H1 (cell line): ENCODE measurements at regions not wholly inside any gene's neighbourhood (a gene's known extent, or its start where the extent isn't known, plus 50 kb on each side); places are given as distances from the start of the nearest gene placed in this dataset.

Experiments used
- CTCF ChIA-PET: fragments of 300-600 bp; sonication (Branson Sonifier 250); formaldehyde crosslinking; loops from one replicate; lab custom pipeline; 2021; ENCODE audit not compliant: partially characterized antibody; lab: Charles Lee
- POLR2A ChIA-PET: fragments of 300-600 bp; sonication (Branson Sonifier 250); formaldehyde crosslinking; loops from one replicate; lab custom pipeline; 2021; ENCODE audit warnings: inconsistent platforms; ENCODE audit not compliant: partially characterized antibody; lab: Charles Lee
- DNase-seq, 2 experiments: peaks; one replicate each; pipeline versions ENCODE4 v3.0.0 to v3.0.0-alpha.2; 2010 to 2022; ENCODE audit warnings: low spot score in 2 of 2, low read depth in 1 of 2, mixed read lengths in 1 of 2
- FAIRE-seq: peaks from 2 replicates; lab custom pipeline; 2011; peaks lifted over from hg19 to GRCh38; lab: Jason Lieb, UNC
- H2AFZ ChIP-seq: 2 replicates; pipeline ENCODE4 v1.8.1; 2012; ENCODE audit warnings: low read length, inconsistent platforms
- H2AK5ac ChIP-seq: 2 replicates; pipeline ENCODE4 v1.6.1; 2013; ENCODE audit warnings: low read depth, low read length
- H2BK120ac ChIP-seq: replicated peaks from 2 replicates; pipeline ENCODE3; 2013; ENCODE audit warnings: low read depth, low read length, inconsistent platforms
- H2BK12ac ChIP-seq: 2 replicates; pipeline ENCODE4 v1.6.1; 2013; ENCODE audit warnings: low read depth, low read length
- H2BK15ac ChIP-seq: 2 replicates; pipeline ENCODE4 v1.6.1; 2013; ENCODE audit warnings: low read length
- H2BK20ac ChIP-seq: 2 replicates; pipeline ENCODE4 v1.6.1; 2013; ENCODE audit warnings: low read length
- H2BK5ac ChIP-seq: 2 replicates; pipeline ENCODE4 v1.6.1; 2013; ENCODE audit warnings: low read depth, low read length
- H3K14ac ChIP-seq: 2 replicates; pipeline ENCODE4 v1.6.1; 2013; ENCODE audit warnings: inconsistent platforms; ENCODE audit not compliant: insufficient read length
- H3K18ac ChIP-seq: 2 replicates; pipeline ENCODE4 v1.6.1; 2013; ENCODE audit warnings: low read length; ENCODE audit errors: extremely low read depth
- H3K23ac ChIP-seq: 2 replicates; pipeline ENCODE4 v1.6.1; 2013; ENCODE audit warnings: inconsistent platforms; ENCODE audit not compliant: insufficient read length
- H3K23me2 ChIP-seq: 2 replicates; pipeline ENCODE4 v1.6.1; 2013; ENCODE audit warnings: low read depth, low read length
- H3K27ac ChIP-seq: 2 replicates; pipeline ENCODE4 v1.6.1; 2011; ENCODE audit warnings: low read depth, low read length, inconsistent platforms
- H3K27me3 ChIP-seq, 4 experiments: replicated peaks in 1 of 4; 1 replicate in 1 of 4; 2 replicates in 3 of 4; pipeline versions ENCODE4 v1.6.1 to v1.8.1; 2011 to 2013; ENCODE audit warnings: low read length in 3 of 4, mild to moderate bottlenecking in 3 of 4, inconsistent platforms in 2 of 4, mixed read lengths in 2 of 4, moderate library complexity in 1 of 4; ENCODE audit not compliant: control insufficient read depth in 3 of 4, insufficient read depth in 3 of 4; ENCODE audit errors: extremely low read depth in 1 of 4
- H3K36me3 ChIP-seq, 4 experiments: 2 replicates each; pipeline versions ENCODE4 v1.6.1 to v1.8.1; 2011 to 2013; ENCODE audit warnings: mild to moderate bottlenecking in 4 of 4, low read length in 3 of 4, moderate library complexity in 2 of 4, control low read depth in 1 of 4, inconsistent platforms in 1 of 4; ENCODE audit not compliant: insufficient read depth in 4 of 4, control insufficient read depth in 2 of 4
- H3K4ac ChIP-seq: replicated peaks from 2 replicates; pipeline ENCODE3; 2013; ENCODE audit warnings: low read length, low read depth, mixed read lengths, inconsistent platforms; ENCODE audit not compliant: insufficient read length
- H3K4me1 ChIP-seq, 4 experiments: replicated peaks in 1 of 4; 1 replicate in 1 of 4; 2 replicates in 3 of 4; pipeline versions ENCODE4 v1.6.1 to v1.8.1; 2011 to 2013; ENCODE audit warnings: low read length in 3 of 4, inconsistent platforms in 2 of 4, mixed read lengths in 1 of 4; ENCODE audit not compliant: insufficient read depth in 4 of 4, control insufficient read depth in 3 of 4
- H3K4me2 ChIP-seq, 2 experiments: 2 replicates each; pipeline versions ENCODE4 v1.6.1 to v1.8.1; 2011 to 2013; ENCODE audit warnings: low read depth in 2 of 2, low read length in 2 of 2, control low read depth in 1 of 2, inconsistent platforms in 1 of 2, mild to moderate bottlenecking in 1 of 2; ENCODE audit not compliant: insufficient read depth in 1 of 2
- H3K4me3 ChIP-seq, 4 experiments: fragments of 200-600, 300-600 bp in 1 of 4; sonication (generic), shearing (Covaris generic), sonication (Bioruptor Twin) in 1 of 4; 2 replicates each; pipeline versions ENCODE4 v1.5.1 to v1.8.1; 2011 to 2016; ENCODE audit warnings: low read length in 4 of 4, low read depth in 3 of 4, control low read depth in 2 of 4, inconsistent platforms in 2 of 4, mild to moderate bottlenecking in 2 of 4, mixed read lengths in 1 of 4, moderate library complexity in 1 of 4; ENCODE audit not compliant: insufficient read depth in 2 of 4; ENCODE audit errors: extremely low read depth in 1 of 4
- H3K56ac ChIP-seq: replicated peaks from 2 replicates; pipeline ENCODE3; 2013; ENCODE audit warnings: low read depth, mild to moderate bottlenecking, mixed read lengths, low read length, inconsistent platforms; ENCODE audit not compliant: insufficient read length
- H3K79me1 ChIP-seq: 2 replicates; pipeline ENCODE4 v1.6.1; 2013; ENCODE audit warnings: low read depth, low read length, control low read depth
- H3K79me2 ChIP-seq, 2 experiments: 2 replicates each; pipeline versions ENCODE4 v1.6.1 to v1.8.1; 2012 to 2013; ENCODE audit warnings: low read length in 2 of 2, mild to moderate bottlenecking in 2 of 2, inconsistent platforms in 1 of 2; ENCODE audit not compliant: insufficient read depth in 2 of 2, control insufficient read depth in 1 of 2
- H3K9ac ChIP-seq, 4 experiments: replicated peaks in 1 of 4; 1 replicate in 1 of 4; 2 replicates in 3 of 4; pipeline versions ENCODE4 v1.6.1 to v1.8.1; 2011 to 2013; ENCODE audit warnings: low read depth in 3 of 4, low read length in 3 of 4, control low read depth in 2 of 4, mild to moderate bottlenecking in 2 of 4, moderate library complexity in 2 of 4, inconsistent platforms in 1 of 4; ENCODE audit errors: extremely low read depth in 1 of 4
- H3K9me3 ChIP-seq, 2 experiments: 2 replicates each; pipeline versions ENCODE4 v1.6.1 to v1.8.1; 2012 to 2013; ENCODE audit warnings: mild to moderate bottlenecking in 2 of 2, moderate library complexity in 2 of 2, control low read depth in 1 of 2, inconsistent platforms in 1 of 2, low read depth in 1 of 2, low read length in 1 of 2, mixed read lengths in 1 of 2; ENCODE audit not compliant: insufficient read depth in 2 of 2
- H4K20me1 ChIP-seq, 2 experiments: replicated peaks in 1 of 2; 2 replicates each; pipeline versions ENCODE3 to v1.8.1; 2011 to 2013; ENCODE audit warnings: inconsistent platforms in 2 of 2, low read length in 2 of 2, mild to moderate bottlenecking in 1 of 2; ENCODE audit not compliant: insufficient read depth in 2 of 2, control insufficient read depth in 1 of 2
- H4K5ac ChIP-seq: 2 replicates; pipeline ENCODE4 v1.6.1; 2013; ENCODE audit warnings: low read length, low read depth, mixed read lengths, inconsistent platforms; ENCODE audit not compliant: insufficient read length
- H4K8ac ChIP-seq: 2 replicates; pipeline ENCODE4 v1.8.0; 2013; ENCODE audit warnings: mild to moderate bottlenecking, moderate library complexity, low read length, inconsistent platforms; ENCODE audit not compliant: insufficient read depth; ENCODE audit errors: extremely low read depth
- H4K91ac ChIP-seq: replicated peaks from 2 replicates; pipeline ENCODE3; 2013; ENCODE audit warnings: low read length, mixed read lengths, inconsistent platforms; ENCODE audit not compliant: insufficient read length
- BCL11A ChIP-seq, 2 experiments: IDR thresholded peaks; one replicate each; pipeline ENCODE4 v1.6.1; 2011; ENCODE audit warnings: low read depth in 2 of 2, low read length in 2 of 2, mild to moderate bottlenecking in 2 of 2
- EGR1 ChIP-seq: IDR thresholded peaks from 2 replicates; pipeline ENCODE4 v1.6.1; 2011; ENCODE audit warnings: low read depth, low read length, borderline replicate concordance
- MAFK ChIP-seq: IDR thresholded peaks from 2 replicates; pipeline ENCODE4 v1.6.1; 2012; ENCODE audit warnings: low read depth, mild to moderate bottlenecking, improper control_type of control experiment, low read length
- POLR2A ChIP-seq, 2 experiments: IDR thresholded peaks; 1 replicate in 1 of 2; 2 replicates in 1 of 2; pipeline ENCODE4 v1.6.1; 2011; ENCODE audit warnings: low read depth in 2 of 2, low read length in 2 of 2, mild to moderate bottlenecking in 2 of 2; ENCODE audit errors: control extremely low read depth in 1 of 2
- POLR2AphosphoS5 ChIP-seq: IDR thresholded peaks from 2 replicates; pipeline ENCODE4 v1.6.1; 2011; ENCODE audit warnings: low read depth, low read length
- RAD21 ChIP-seq, 2 experiments: IDR thresholded peaks in 1 of 2; conservative IDR thresholded peaks in 1 of 2; 2 replicates each; pipeline ENCODE4 v1.6.1; 2011; ENCODE audit warnings: low read depth in 2 of 2, low read length in 2 of 2, improper control_type of control experiment in 1 of 2, inconsistent platforms in 1 of 2, mild to moderate bottlenecking in 1 of 2, moderate library complexity in 1 of 2
- RFX5 ChIP-seq: IDR thresholded peaks from 2 replicates; pipeline ENCODE4 v1.6.1; 2011; ENCODE audit warnings: low read depth, low read length, improper control_type of control experiment, borderline replicate concordance
- RNF2 ChIP-seq: fragments of 200-900, 300-1000 bp; sonication (generic); IDR thresholded peaks from 2 replicates; pipeline ENCODE4 v1.7.1; 2016; ENCODE audit warnings: borderline replicate concordance, low read depth, mild to moderate bottlenecking, antibody characterized with exemption, low read length; ENCODE audit not compliant: poor library complexity, severe bottlenecking; ENCODE audit errors: missing control alignments
- SP4 ChIP-seq: IDR thresholded peaks from 2 replicates; pipeline ENCODE4 v1.6.1; 2012; ENCODE audit warnings: low read length, inconsistent platforms
- SUZ12 ChIP-seq: fragments of 200-600 bp; sonication (generic); IDR thresholded peaks from 2 replicates; pipeline ENCODE4 v1.6.1; 2012; ENCODE audit warnings: mild to moderate bottlenecking, inconsistent platforms, low read length, moderate library complexity, mixed read lengths
- TAF1 ChIP-seq: IDR thresholded peaks from 2 replicates; pipeline ENCODE4 v1.6.1; 2011; ENCODE audit warnings: mild to moderate bottlenecking, low read depth, low read length
- TEAD4 ChIP-seq: IDR thresholded peaks from 2 replicates; pipeline ENCODE4 v1.6.1; 2012; ENCODE audit warnings: low read depth, low read length, inconsistent platforms, mixed read lengths
- ZNF274 ChIP-seq: IDR thresholded peaks from 2 replicates; pipeline ENCODE4 v1.7.0; 2012; ENCODE audit warnings: low read length, borderline replicate concordance; ENCODE audit errors: extremely low read depth
- WGBS, 2 experiments: shearing (Covaris generic) in 1 of 2; methylation state at CpG; one replicate each; pipeline versions ENCODE4 v1.1.6 to v1.1.7; 2013 to 2015; ENCODE audit warnings: low lambda C conversion rate in 2 of 2, mixed read lengths in 2 of 2, inconsistent platforms in 1 of 2, low coverage in 1 of 2, missing lambda C conversion rate in 1 of 2; ENCODE audit not compliant: insufficient replicate concordance in 2 of 2, insufficient coverage in 1 of 2, insufficient read length in 1 of 2; ENCODE audit errors: extremely low coverage in 1 of 2, missing lambda C conversion rate in 1 of 2; 5-methylcytosine and 5-hydroxymethylcytosine counted together
- TF ChIP-seq, protein P1 (sequence below): IDR thresholded peaks from 2 replicates; pipeline ENCODE4 v1.6.1; 2012; ENCODE audit warnings: low read length, inconsistent platforms

DNA sequence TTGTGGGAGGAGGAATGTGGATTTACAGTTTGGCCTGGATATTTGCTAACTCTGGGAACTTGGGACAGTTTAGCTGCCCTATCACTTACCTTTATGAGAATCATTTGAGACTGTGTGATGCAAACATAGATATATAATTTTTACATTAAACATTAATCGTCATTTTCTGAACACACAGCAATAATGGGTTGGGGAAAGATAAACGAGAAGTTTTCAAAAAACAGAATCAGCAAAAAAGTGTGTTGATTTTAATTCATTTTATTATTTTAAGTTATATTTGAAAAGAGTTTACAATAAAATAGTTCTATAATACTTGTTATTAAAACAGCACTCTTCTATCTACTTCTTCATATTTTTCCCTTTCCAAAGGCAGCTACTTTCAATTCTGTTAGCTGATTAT is 813.3 kb downstream of the SLC4A3 start:
- ChIA-PET CTCF (interaction anchor here (0.7 kb wide), 1 partner anchor 853 kb away, joined by 4 read pairs; no protein-coding TSS in a partner anchor), POLR2A (no interaction called here)
- H3K4ac ChIP-seq = no peak overlapping the region
- H3K4me1 ChIP-seq = peaks cover 0 to under 1% (median 0%) of the 10 kb centered on the region in 4 experiments; a peak in 1 of 7 replicates
- H3K14ac ChIP-seq = no peak overlapping the region
- H2BK120ac ChIP-seq = no peak overlapping the region
- H3K18ac ChIP-seq = no peak overlapping the region
- no peak overlapping the region for H3K4me3 ChIP-seq
- no peaks in the 10 kb centered on the region for H3K79me2 ChIP-seq
- H3K36me3 ChIP-seq = no peaks in the 10 kb centered on the region
- no peaks in the 10 kb centered on the region for H4K20me1 ChIP-seq
- no peak overlapping the region for H4K5ac ChIP-seq
- no peak overlapping the region for H2BK5ac ChIP-seq
- no peak overlapping the region for H4K91ac ChIP-seq
- H3K56ac ChIP-seq = no peak overlapping the region
- no peak overlapping the region for H4K8ac ChIP-seq
- H3K79me1 ChIP-seq = no peaks in the 10 kb centered on the region
- 96% methylated on average over 2 of the region's 2 CpGs; no CpG with 5 or more reads in 1 of the 2 experiments for WGBS, 2 experiments
- DNase-seq (no peak), FAIRE-seq (no peak)
- H2AFZ ChIP-seq = no peak overlapping the region
- H3K27me3 ChIP-seq = no peaks in the 10 kb centered on the region
- H2BK15ac ChIP-seq = no peak overlapping the region
- no peaks in the 10 kb centered on the region for H3K23me2 ChIP-seq
- H3K27ac ChIP-seq = no peak overlapping the region
- no peak overlapping the region for H3K4me2 ChIP-seq
- no peak overlapping the region for H2AK5ac ChIP-seq
- no peak overlapping the region for H2BK12ac ChIP-seq
- no peak overlapping the region for H2BK20ac ChIP-seq
- no peak overlapping the region for H3K9ac ChIP-seq
- no peak overlapping the region for H3K23ac ChIP-seq
- H3K9me3 ChIP-seq = no peaks in the 10 kb centered on the region
- TF ChIP-seq RNF2 (no peak), EGR1 (no peak), SUZ12 (no peak), POLR2A (IDR thresholded peaks at IDR 0.05; ENCODE audit: control extremely low read depth in 1 of 2, low read depth in 2 of 2, low read length in 2 of 2) (no peak), TEAD4 (no peak), RFX5 (no peak), RAD21 (IDR thresholded peaks at IDR 0.05 in 1 of 2, conservative IDR thresholded peaks at IDR 0.05 in 1 of 2; ENCODE audit: low read depth in 2 of 2, low read length in 2 of 2) (no peak), ZNF274 (no peak), SP4 (no peak), POLR2AphosphoS5 (no peak), MAFK (no peak), TAF1 (no peak), BCL11A (IDR thresholded peaks at IDR 0.05; ENCODE audit: low read depth in 2 of 2, low read length in 2 of 2) (no peak)
- TF ChIP-seq, protein P1, sequence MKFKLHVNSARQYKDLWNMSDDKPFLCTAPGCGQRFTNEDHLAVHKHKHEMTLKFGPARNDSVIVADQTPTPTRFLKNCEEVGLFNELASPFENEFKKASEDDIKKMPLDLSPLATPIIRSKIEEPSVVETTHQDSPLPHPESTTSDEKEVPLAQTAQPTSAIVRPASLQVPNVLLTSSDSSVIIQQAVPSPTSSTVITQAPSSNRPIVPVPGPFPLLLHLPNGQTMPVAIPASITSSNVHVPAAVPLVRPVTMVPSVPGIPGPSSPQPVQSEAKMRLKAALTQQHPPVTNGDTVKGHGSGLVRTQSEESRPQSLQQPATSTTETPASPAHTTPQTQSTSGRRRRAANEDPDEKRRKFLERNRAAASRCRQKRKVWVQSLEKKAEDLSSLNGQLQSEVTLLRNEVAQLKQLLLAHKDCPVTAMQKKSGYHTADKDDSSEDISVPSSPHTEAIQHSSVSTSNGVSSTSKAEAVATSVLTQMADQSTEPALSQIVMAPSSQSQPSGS = no peak
